A204.1 (cell line): ENCODE measurements at regions not wholly inside any gene's neighbourhood (a gene's known extent, or its start where the extent isn't known, plus 50 kb on each side); places are given as distances from the start of the nearest gene placed in this dataset.
"Not testable (repeated sequence)": the region's sequence is repeated elsewhere in the genome, so short reads cannot be mapped to it uniquely, and the experiment has no call there.

Experiments
- FAIRE-seq: peaks from 2 replicates; lab custom pipeline; 2012; peaks lifted over from hg19 to GRCh38; lab: Jason Lieb, UNC

DNA sequence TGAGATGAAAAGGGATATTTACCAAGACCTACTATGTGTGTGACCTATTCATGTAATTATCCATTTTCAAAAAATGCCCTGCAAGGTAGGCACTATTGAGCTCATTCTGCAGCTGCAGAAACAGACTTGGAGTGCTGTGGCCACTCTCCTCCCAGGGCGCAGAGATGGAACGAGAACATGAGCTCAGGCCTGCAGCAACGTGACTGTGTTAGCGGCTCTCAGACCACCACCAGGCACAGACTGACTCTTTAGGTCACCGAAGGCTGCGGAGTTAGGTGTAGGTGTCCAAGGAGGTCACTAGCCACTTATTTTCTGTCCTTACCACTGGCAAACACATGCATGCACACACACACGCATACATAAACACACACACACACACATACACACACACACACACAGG lies 271.4 kb upstream of the DIO3 start:
- no peak for FAIRE-seq

DNA sequence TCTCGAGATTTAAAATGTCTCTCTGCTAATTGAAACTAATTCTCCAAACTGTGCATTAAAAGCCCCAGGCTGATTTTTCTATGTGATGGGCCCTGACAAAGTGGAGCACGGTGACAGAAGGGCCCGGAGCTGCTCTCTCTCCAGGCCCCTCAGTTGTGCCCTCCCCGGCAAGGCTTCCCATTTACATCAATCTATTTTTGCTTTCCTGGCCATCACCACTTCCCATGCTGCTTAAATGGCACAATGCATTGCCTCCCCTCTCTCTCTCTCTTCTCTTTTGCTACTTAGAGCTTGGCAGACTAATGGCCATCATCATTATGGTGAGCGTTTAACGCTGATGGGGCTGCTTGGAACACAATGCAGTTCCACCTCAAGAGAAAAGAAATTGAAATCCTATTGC lies 270.7 kb upstream of the DIO3 start:
- no peak for FAIRE-seq

DNA sequence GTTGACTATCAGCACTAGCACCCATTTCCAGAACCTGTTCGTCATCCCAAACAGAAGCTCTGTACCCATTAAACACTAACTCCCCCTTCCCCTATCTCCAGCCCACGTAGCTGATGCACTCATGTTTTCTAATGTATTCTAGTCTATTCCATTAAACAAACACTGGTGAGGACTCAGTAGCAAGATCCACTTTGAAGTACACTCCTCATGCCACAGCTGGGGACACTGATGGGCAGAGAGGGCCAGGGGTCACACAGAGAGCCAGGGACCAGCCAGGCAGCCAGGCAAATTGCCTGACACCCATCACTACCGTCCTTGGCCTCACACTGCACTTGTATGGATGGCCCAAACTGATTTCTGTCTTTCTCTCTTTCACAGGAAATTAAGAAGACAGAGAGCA lies 269.9 kb upstream of the DIO3 start:
- FAIRE-seq = no peak

DNA sequence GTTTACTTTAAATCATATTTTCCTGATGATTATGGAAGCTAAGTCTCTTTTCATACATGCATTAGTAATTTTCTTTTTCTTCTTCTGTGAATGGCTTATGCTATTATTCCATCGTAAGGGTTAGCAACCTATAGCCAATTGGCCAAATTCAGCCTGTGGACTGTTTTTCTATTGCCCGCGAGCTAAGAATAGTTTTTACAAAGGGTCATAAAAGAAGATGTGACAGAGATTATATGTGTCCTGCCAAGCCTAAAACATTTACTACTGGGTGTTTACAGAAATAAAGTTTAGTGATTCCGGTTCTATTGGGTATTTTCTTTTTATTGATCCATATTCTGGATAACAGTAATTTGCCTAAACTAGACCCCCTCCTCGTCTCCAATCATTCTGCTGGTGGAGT lies 268.8 kb upstream of the DIO3 start:
- FAIRE-seq = no peak

DNA sequence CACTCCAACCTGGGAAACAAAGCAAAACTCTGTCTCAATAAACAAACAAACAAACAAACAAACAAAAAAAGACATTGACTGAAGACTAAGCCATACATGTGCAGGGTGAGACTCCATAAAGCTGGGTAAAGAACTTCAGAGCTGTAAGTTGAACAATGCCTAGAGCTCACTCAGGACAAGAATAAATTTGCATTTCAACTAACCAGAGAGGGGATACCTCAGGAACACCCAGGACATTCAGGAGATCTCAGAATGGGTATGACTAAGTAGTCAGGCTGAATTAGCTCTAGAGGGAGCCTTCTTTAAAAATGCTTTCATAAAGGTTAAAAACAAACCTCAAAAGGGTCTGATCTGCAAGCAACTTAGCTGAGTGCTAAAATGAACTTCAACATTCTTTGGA lies 267.7 kb upstream of the DIO3 start:
- no peak for FAIRE-seq

DNA sequence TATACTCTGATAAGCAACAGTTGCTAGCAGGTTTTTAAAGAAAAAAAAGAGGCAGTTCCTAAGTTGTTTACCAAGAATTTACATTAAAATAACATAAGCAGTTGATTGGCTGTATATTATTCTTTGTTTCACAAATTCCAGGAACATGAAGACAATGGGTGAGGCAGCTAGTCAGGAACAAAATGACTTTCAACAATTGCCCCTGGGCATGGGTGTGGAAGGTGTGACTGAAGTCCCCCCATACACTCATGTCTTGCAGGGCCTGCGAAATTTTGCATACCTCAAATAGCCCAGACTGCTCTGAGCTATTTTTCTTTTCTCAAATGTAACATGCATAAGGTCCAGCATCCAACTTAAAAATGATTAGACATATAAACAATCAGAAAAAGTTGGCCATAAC lies 267.2 kb upstream of the DIO3 start:
- no peak for FAIRE-seq

DNA sequence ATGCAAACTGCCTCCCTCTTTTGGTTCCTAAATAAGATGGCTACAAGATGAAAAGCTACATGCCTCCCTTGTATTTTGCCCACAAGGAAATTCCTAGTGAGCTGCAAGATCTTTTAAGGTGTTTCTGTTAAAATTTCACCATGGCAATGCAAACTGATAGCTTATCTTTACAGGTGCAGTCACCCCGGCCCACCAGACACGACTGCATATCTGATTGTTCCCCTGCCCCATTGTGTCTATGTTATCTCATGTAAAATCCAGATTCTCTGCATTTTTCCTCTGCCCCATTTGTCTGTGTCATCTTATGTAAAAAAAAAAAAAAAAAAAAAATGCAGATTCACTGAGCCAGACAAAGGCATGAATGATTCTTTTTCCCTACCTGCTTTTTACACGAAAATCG lies 261.5 kb upstream of the DIO3 start:
- not testable (repeated sequence) for FAIRE-seq

DNA sequence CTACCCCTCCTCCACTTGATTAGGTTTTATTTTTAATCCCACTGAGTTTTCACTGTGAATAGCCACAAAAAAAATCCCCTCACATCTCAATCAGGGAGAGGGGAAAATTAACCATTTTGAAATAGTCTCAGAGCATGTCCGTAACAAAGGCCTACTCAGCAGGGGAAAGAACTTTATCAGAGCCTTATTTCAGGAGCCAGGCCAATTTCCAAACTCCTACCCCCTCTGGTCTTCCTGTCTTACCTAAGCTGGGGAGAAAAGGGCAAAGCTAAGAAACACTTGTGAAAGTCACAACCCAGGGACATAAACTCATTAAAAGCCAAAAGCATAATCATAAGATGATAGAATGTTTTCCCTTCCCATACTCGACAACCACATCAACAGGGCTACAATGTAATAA lies 260.3 kb upstream of the DIO3 start:
- no peak for FAIRE-seq

DNA sequence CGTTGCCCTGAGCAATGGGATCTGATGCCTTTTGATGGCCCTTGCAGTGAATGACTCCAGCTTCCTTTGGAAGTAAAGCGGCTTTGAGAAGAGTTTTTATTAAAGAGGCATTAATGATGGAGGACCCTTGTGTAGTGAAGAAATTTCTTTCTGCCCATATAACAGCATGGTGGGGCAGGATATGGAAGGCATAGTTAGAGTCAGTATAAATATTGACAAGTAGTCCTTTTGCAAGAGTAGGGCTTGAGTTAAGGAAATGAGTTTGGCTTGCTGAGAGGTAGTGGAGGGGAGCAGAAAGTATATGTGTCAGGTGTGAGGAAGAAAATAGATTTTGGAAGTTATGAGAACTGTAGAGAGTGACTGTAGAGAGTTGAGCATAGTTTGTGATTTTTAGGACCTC lies 254.1 kb upstream of the DIO3 start:
- FAIRE-seq = not testable (repeated sequence)

DNA sequence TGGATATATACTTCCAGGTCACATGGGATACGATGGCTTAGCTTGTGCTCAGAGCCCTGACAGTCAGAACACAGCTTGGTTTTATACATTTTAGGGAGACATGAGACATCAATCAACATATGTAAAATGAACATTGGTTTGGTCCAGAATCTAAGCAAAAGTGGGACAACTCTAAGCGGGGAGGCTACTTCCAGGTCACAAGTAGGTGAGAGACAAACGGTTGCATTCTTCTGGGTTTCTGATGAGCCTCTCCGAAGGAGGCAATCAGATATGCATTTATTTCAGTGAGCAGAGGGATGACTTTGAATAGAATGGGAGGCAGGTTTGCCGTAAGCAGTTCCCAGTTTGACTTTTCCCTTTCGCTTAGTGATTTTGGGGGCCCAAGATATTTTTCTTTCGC lies 250.1 kb upstream of the DIO3 start:
- not testable (repeated sequence) for FAIRE-seq

DNA sequence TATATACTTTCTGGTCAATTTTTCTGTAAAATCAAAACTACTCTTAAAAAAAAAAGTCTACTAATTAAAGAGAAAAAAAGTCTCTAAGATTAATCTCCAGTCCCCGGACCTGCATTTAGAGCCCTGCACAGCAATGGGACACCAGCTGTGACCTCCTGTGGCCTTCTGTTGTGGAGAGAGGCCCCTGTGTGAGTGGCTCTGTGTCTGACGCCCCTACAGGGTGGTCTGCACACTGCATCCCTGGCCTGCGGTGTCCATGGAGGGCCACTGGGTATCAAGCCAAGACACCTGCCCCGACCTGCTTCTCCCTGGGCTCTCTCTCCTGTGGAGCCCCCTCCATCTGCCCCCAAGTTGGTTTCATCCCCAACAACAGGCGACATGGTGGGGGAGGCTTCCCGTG lies 248.0 kb upstream of the DIO3 start:
- no peak for FAIRE-seq

DNA sequence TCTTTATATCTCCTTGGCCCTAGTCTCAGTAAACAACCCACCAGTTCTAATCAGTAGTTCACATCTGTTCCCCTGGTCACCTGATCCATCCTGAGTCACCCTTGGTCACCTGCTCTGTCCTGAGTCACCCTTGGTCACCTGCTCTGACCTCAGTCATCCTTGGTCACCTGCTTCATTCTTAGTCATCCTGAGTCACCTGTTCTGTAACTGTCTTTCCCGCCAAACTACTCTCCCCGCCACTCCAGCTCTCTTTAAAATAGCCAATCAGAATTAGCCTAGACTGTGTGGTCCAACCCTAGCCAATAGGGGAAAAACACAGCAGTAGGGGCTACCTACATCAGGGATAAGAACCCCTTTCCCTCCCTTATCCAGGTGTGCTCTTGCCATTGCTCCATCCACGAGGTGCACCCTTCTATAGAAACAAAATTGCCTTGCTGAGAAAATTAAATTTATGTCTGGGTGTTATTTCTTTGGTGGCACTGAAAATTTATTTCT lies 245.4 kb upstream of the DIO3 start:
- FAIRE-seq = no peak

DNA sequence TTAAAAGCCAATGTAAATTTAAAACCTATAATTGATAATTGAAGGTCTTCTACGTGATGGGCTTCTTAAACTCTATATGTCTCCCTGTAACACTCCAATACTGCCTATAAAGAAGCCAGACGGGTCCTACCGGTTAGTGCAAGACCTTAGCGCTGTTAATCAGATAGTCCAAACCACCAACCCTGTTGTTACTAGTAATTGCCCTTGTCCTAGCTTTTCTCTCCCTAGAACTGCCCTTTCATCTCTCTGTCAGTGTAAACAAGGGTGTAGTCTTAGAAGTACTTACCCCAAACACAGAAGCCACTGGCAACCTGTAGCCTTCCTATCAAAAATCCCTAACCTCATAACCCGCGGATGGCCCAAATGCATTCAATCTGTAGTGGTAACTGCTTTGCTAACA lies 243.0 kb upstream of the DIO3 start:
- no peak for FAIRE-seq

DNA sequence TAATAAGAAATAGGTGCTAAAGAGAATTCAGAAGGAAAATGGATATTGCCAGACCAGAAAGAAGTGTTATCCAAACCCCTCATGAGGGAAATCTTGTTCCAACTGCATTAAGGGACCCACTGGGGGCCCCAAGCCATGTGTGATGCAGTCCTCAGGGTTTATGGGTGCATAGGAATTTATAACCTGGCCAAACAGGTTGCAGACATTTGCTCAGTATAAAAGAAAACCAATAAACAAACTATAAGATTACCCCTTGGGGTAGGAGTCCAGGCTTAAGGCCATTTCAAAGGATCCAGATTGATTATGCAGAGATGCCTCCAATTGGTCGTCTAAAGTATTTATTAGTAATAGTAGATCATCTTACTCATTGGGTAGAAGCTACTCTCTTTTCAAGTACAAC lies 240.9 kb upstream of the DIO3 start:
- FAIRE-seq = no peak

DNA sequence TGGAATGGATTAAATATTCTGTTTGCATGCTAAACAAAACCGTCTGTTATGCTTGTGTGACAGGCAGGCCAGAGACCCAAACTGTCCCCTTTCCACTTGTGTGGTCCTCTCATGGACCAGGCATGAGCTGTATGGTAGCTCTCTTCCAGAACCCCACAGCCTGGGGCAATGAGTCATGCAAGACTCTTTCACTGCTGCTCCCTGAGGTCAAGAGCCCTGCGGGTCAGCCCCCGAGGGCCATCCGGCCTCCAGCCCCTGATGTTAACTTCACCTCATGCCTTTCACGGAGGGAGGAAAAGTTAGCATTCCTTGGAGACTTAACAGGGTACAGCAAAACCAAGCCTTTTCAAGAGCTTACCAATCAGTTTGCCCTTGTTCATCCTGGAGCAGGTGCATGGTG lies 239.1 kb upstream of the DIO3 start:
- FAIRE-seq = no peak

DNA sequence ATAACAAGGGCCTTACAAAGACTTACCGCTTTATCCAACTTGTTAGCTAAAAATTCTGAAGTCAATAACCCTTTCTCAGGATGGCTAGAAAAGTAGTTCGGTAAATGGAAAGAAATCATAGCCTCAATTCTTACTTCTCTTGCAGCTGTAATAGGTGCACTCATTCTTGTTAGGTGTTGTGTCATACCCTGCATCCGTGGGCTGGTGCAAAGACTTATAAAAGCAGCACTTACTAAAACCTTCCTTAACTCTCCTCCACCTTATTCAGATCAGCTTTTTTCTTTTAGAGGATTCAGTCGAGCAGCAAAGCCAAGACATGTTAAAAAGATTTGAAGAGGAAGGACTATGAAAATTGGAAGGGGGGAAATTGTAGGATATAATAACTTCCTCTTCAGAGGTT lies 238.2 kb upstream of the DIO3 start:
- no peak for FAIRE-seq

DNA sequence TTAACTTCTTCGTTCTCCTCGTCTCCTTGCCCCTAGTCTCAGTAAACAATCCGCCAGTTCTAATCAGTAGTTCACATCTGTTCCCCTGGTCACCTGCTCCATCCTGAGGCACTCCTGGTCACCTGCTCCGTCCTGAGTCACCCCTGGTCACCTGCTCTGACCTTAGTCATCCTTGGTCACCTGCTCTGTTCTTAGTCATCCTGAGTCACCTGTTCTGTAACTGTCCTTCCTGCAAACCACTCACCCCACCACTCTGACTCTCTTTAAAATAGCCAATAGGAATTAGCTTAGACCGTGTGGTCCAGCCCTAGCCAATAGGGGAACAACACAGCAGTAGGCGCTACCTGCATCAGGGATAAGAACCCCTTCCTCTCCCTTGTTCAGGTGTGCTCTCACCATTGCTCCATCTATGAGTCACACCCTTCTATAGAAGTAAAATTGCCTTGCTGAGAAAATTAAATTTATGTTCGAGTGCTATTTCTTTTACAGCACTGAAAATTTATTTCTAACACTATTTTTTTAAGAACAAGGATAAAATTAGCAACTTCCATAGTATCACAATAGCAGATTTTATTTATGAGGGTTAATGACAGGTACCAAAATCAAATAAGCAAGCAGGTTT lies 237.6 kb upstream of the DIO3 start:
- FAIRE-seq = not testable (repeated sequence)

DNA sequence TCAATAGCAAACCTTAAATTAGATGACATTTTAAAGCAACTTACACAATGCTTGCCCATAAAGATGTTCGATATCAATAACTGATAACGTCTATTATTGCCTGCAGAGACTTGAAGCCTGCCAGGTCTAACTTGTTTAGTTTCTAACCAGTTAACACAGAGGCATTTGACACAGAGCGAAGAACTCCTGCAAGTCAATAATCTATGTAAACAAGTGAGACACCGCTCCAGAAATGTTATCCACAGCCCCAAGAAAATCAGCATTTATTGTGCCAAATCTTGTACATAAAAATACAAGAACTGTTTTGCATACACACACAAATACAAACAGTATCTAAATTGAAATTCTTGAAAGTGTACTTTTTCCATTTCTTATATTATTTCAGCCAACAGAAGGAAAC lies 236.0 kb upstream of the DIO3 start:
- FAIRE-seq = no peak

DNA sequence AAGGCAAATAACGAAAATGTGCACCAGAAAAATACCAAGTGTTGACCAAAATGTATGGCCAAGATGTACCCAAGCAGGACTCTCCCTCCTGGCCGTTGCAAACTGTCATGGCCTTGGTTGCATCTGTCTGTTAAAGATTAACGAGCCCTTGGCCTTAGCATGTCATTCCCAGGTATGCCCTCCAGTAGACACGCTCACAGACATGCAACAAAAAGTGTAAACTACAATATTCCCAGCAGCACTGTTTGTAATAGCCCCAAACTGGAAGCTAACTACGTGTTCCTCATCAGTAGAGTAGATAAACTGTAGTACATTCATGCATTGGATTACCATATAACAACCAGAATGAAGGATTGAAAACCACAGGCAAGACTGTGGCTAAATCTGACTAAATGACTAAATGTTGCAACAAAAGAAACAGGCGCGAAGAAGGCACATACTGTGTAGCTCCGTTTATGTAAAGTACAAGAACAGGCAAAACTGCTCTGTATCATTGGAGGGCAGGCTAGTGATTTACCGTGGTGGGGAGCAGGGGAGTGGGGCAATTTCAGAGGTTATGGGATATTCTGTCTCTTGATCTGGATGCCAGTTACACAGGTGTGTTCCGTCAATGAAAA lies 232.8 kb upstream of the DIO3 start:
- no peak for FAIRE-seq

DNA sequence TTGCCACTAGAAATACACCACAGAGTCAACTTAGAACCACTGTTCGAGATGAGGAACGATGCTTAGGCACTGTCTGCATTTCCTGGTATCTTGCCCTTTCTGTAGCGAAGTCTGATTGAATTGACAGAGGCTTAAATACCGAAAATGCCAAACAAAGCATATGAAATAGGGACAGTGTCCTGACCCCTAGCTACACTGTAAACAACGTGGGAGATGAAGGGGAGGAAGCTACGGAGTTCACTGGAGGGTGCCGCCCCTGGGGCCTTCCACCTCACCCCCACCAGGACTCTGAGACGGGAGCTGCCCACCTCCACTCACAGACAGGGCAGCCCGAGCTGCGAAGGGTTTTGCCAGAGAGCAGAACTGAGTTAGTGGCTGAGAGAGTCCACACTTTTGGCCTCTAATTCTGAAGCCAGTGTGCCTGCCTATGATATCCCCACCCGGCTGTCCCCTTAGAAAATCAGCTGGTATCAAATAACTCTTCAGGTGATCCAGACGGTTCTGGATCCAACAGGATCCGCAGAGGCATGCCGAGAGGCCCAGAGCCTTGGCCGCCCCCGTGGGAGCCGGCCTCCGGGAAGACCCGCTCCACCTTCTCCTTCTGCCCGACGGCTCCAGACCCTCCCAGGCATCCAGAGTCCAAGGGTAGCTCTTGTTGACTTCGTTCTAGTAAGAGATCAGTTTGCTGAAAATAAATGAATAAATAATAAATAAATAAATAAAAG lies 230.7 kb upstream of the DIO3 start:
- FAIRE-seq = no peak

DNA sequence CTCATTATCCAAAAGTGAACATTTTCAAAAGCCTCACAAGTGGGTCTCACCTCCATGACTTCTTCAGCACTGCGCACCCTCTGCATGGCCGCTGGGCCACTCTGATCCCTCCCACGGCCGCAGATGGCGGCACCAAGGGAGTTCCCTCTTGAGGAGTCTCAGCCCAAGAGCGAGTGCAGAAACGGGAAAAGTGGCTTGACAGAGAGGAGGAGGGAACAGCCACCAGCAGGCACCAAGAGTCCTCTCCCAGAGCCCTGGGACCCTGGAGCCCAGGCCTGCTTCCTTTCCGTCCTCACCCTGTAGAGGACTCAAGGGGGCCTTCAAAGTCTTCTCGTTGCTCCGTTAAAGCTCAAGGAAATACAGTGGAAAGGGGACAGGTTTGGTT lies 230.2 kb upstream of the DIO3 start:
- FAIRE-seq = no peak

DNA sequence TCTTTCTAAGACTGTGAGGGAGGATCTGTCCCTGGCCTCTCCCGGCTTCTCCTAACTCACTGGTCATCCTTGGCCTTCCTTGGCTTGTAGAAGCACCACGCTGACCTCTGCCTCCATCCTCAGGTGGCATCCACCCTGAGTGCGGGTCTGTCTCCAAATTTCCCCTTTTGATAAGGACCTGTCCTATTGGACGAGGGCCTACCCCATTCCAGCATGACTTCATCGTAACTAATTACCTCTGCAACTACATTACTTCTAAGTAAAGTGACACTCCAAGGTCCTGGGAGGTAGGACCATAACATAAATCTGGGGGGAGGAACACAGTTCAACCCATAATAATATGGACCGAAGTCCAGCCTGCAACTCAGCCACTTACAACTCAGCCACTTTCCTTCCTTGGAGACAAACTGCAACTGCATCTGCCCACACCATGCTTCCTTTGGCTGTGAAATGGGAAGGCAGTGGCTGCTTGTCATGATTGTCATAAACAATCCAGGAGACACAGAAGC lies 229.6 kb upstream of the DIO3 start:
- FAIRE-seq = no peak

DNA sequence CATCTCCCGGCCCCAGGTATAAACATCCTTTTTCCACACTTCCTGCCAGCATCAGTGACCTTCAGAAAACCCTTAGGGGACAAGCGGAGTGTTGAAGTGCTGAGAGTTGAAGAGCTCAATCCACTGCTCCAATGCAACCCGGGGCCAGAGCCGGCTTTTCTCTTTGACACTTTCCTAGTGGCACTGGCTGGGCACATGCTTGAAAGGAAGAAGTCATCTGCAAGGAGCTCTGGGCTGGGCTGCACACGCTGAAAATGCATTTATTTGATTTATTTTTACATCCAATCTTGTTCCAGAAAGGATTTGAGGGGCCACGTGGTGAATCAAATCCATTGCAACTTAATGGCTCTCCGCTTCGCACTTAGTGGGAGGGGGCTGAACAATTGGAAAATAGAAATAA lies 229.0 kb upstream of the DIO3 start:
- FAIRE-seq = no peak
